Mucosa of descending colon (tissue), 3 donors: ENCODE measurements at regions not wholly inside any gene's neighbourhood (a gene's known extent, or its start where the extent isn't known, plus 50 kb on each side); places are given as distances from the start of the nearest gene placed in this dataset.

Experiments
- ATAC-seq: fragments of 200-7000 bp; cut with Tn5 transposase; one replicate; pipeline ENCODE4 v1.9.1; 2020; ENCODE audit warnings: mild to moderate bottlenecking, moderate library complexity
- DNase-seq, 3 donors: peaks; one replicate each; pipeline ENCODE4 v3.0.0-alpha.2; 2020
- H3K36me3 ChIP-seq: fragments of 200-600 bp; one replicate; pipeline ENCODE4 v1.8.0; 2021; ENCODE audit warnings: low read depth, mild to moderate bottlenecking
- H3K4me1 ChIP-seq: fragments of 200-600 bp; one replicate; pipeline ENCODE4 v1.8.0; 2021; ENCODE audit warnings: low read depth, mild to moderate bottlenecking
- H3K4me3 ChIP-seq: fragments of 200-600 bp; one replicate; pipeline ENCODE4 v1.8.0; 2021; ENCODE audit warnings: mild to moderate bottlenecking
- H3K9me3 ChIP-seq: fragments of 200-600 bp; one replicate; pipeline ENCODE4 v1.8.0; 2021; ENCODE audit warnings: mild to moderate bottlenecking
- CTCF ChIP-seq: fragments of 200-600 bp; IDR thresholded peaks from one replicate; pipeline ENCODE4 v1.8.0; 2022; ENCODE audit warnings: antibody characterized with exemption, mild to moderate bottlenecking
- intact Hi-C, 2 donors: fragments of 100-400 bp; cut with DNase I in 1 of 2; cut with micrococcal nuclease in 1 of 2; formaldehyde crosslinking; loops; one replicate each; pipeline versions ENCODE4 v1.11.0 to v1.11.1; 2022; cut with DNase I, micrococcal nuclease
- donor health status: DM: no; HTN: no; CAD: no; lungs with moderate emphysema.
- donor health status: DM: no; HTN: no; CAD: no.
- donor health status: DM: no; HTN: yes; CAD: no.

GRCh38 chr1:23634518-23634839 is 57.1 kb upstream of the RPL11 start:
- no peak for TF ChIP-seq CTCF
- Histone ChIP-seq H3K4me1 (peaks cover 6% of the 10 kb centered on the region), H3K4me3 (no peak overlapping the region), H3K9me3 (no peaks in the 10 kb centered on the region), H3K36me3 (no peaks in the 10 kb centered on the region)
- ATAC-seq (no peak), DNase-seq (no peak)
- intact Hi-C loops: no loop called here

GRCh38 chr1:23632479-23633160 is 59.0 kb upstream of the RPL11 start:
- intact Hi-C loops: no loop called here
- Histone ChIP-seq H3K9me3 (no peaks in the 10 kb centered on the region), H3K4me1 (peaks cover 6% of the 10 kb centered on the region), H3K36me3 (no peaks in the 10 kb centered on the region), H3K4me3 (no peak overlapping the region)
- ATAC-seq: no peak
- no peak for TF ChIP-seq CTCF
- no peak for DNase-seq

GRCh38 chr1:23629708-23630290 is 61.8 kb upstream of the RPL11 start:
- DNase-seq (no peak), ATAC-seq (no peak)
- Histone ChIP-seq H3K9me3 (no peaks in the 10 kb centered on the region), H3K4me1 (no peaks in the 10 kb centered on the region), H3K36me3 (no peaks in the 10 kb centered on the region), H3K4me3 (no peak overlapping the region)
- no peak for TF ChIP-seq CTCF
- intact Hi-C loops: no loop called here

GRCh38 chr1:23628951-23629387 is 62.6 kb upstream of the RPL11 start:
- Histone ChIP-seq H3K4me1 (no peaks in the 10 kb centered on the region), H3K4me3 (no peak overlapping the region), H3K9me3 (no peaks in the 10 kb centered on the region), H3K36me3 (no peaks in the 10 kb centered on the region)
- ATAC-seq (no peak), DNase-seq (no peak)
- intact Hi-C loops: no loop called here
- no peak for TF ChIP-seq CTCF

- no peak for TF ChIP-seq CTCF
- ATAC-seq: peak; percentile 92
- DNase-seq: peak in 1 of 3 donors; percentile 36
- intact Hi-C loops: no loop called here
- Histone ChIP-seq H3K4me3 (no peak overlapping the region), H3K36me3 (no peaks in the 10 kb centered on the region), H3K9me3 (no peaks in the 10 kb centered on the region), H3K4me1 (no peaks in the 10 kb centered on the region)
These were observed 64.4 kb upstream of the RPL11 start for GRCh38 chr1:23627069-23627735.
